Fibroblast of pulmonary artery (primary cell): ENCODE measurements at regions not wholly inside any gene's neighbourhood (a gene's known extent, or its start where the extent isn't known, plus 50 kb on each side); places are given as distances from the start of the nearest gene placed in this dataset.

Experiments used
- DNase-seq: peaks from one replicate; pipeline ENCODE4 v3.0.0-alpha.2; 2010; ENCODE audit warnings: low read depth
- H3K4me3 ChIP-seq: replicated peaks from 2 replicates; pipeline ENCODE4 v1.5.1; 2011; ENCODE audit warnings: low read depth, mild to moderate bottlenecking, control low read depth, low read length, moderate library complexity
- TF ChIP-seq, protein P1 (sequence below): IDR thresholded peaks from 2 replicates; pipeline ENCODE4 v1.5.1; 2011; ENCODE audit warnings: mild to moderate bottlenecking, control low read depth, low read length, inconsistent platforms; ENCODE audit errors: missing control alignments

- no peak overlapping the region for H3K4me3 ChIP-seq
- no peak for DNase-seq
- TF ChIP-seq, protein P1, sequence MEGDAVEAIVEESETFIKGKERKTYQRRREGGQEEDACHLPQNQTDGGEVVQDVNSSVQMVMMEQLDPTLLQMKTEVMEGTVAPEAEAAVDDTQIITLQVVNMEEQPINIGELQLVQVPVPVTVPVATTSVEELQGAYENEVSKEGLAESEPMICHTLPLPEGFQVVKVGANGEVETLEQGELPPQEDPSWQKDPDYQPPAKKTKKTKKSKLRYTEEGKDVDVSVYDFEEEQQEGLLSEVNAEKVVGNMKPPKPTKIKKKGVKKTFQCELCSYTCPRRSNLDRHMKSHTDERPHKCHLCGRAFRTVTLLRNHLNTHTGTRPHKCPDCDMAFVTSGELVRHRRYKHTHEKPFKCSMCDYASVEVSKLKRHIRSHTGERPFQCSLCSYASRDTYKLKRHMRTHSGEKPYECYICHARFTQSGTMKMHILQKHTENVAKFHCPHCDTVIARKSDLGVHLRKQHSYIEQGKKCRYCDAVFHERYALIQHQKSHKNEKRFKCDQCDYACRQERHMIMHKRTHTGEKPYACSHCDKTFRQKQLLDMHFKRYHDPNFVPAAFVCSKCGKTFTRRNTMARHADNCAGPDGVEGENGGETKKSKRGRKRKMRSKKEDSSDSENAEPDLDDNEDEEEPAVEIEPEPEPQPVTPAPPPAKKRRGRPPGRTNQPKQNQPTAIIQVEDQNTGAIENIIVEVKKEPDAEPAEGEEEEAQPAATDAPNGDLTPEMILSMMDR = no peak
Measured at GRCh38 chrX:125765347-125765746, 400.7 kb downstream of the DCAF12L2 start.

GRCh38 chrX:125769628-125770027 is 396.5 kb downstream of the DCAF12L2 start:
- DNase-seq = no peak
- TF ChIP-seq, protein P1 = no peak
- H3K4me3 ChIP-seq = no peak overlapping the region

DNA sequence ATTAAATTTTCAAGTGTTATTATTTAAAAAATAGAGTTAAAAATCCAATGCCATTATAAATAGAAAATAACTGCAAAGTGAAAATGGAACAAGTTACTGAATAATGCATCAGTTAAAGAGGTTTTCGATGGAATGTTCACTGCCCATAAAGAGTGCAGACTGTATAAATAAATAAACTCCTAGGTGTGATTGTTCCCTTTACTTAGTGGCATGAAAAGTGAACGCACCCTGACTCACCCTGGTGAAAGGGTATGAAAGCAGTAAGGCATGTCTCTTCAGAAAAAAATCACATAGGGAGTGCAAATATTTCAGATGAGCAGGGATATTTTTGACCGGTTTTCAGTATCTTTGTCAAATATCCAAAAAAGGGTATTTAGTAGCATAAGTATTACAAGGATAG is 387.8 kb downstream of the DCAF12L2 start:
- TF ChIP-seq, protein P1 = no peak
- no peak for DNase-seq
- H3K4me3 ChIP-seq = no peak overlapping the region

GRCh38 chrX:125782184-125782583 is 383.9 kb downstream of the DCAF12L2 start:
- no peak overlapping the region for H3K4me3 ChIP-seq
- TF ChIP-seq, protein P1 = no peak
- DNase-seq = no peak

DNA sequence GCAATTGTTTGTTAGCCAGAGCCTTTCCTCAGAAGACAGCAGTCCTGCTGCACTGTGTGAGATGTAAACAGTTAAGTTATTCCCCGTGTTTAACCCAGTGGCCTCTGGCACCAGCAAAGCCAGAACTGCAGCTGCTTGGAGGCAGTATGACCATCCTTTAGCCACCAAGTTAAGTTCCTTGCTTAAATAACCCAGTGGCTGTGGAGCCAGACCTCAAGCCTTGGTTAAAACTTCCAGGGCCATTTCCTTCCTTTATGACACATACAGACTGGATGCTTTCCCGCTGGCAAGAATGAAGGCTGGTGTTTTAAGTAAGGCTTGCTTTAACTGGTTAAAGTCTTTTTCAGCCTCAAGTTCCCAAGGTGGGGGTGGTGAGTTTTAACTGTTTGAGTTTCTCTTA is 379.8 kb downstream of the DCAF12L2 start:
- DNase-seq = no peak
- no peak overlapping the region for H3K4me3 ChIP-seq
- TF ChIP-seq, protein P1 = no peak

GRCh38 chrX:125791787-125792186 is 374.3 kb downstream of the DCAF12L2 start:
- H3K4me3 ChIP-seq = no peak overlapping the region
- TF ChIP-seq, protein P1 = no peak
- no peak for DNase-seq

DNA sequence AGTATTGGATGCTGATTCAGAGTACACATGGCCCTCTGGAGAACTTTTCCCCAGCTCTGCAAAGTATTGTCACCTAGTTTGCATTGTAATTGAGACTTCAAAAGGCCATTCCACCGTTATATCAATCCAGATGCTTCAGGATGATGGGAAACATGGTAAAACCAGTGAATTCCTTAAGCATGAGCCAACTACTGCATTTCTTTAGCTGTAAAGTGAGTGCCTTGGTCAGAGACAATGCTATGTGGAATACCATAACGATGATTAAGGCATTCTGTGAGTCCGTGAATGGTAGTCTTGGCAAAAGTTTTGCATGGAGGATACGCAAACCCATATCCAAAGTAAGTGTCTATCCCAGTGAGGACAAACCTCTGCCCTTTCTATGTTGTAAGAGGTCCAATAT is 355.2 kb downstream of the DCAF12L2 start:
- TF ChIP-seq, protein P1 = no peak
- DNase-seq = no peak

More for the DNA sequence above, 355.2 kb downstream of the DCAF12L2 start:
- no peak overlapping the region for H3K4me3 ChIP-seq
